Renal pelvis (tissue), 1 donor: ENCODE measurements at regions not wholly inside any gene's neighbourhood (a gene's known extent, or its start where the extent isn't known, plus 50 kb on each side); places are given as distances from the start of the nearest gene placed in this dataset.
A peak's percentile ranks its signal among the peaks of the same experiment; 100 is the strongest.

Experiments
- DNase-seq: peaks from one replicate; pipeline ENCODE4 v3.0.0-alpha.2; 2013

DNA sequence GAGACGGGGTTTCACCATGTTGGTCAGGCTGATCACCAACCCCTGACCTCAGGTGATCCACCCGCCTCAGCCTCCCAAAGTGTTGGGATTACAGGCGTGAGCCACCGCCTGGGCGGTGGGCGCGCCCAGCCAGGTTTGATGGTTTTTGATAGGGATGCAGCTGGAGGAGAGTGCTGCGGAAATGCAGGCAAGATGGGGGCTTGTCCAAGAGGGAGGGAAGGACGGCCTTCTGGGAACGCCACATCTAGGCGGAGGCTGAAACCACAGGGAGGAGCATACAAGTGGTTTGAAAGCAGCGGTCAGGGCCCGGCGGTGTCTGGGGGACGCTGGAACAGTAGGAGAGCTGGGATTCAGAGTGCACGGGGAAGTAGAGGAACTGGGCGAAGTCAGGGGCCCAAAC is 134.6 kb downstream of the VRK1 start:
- DNase-seq: no peak

DNA sequence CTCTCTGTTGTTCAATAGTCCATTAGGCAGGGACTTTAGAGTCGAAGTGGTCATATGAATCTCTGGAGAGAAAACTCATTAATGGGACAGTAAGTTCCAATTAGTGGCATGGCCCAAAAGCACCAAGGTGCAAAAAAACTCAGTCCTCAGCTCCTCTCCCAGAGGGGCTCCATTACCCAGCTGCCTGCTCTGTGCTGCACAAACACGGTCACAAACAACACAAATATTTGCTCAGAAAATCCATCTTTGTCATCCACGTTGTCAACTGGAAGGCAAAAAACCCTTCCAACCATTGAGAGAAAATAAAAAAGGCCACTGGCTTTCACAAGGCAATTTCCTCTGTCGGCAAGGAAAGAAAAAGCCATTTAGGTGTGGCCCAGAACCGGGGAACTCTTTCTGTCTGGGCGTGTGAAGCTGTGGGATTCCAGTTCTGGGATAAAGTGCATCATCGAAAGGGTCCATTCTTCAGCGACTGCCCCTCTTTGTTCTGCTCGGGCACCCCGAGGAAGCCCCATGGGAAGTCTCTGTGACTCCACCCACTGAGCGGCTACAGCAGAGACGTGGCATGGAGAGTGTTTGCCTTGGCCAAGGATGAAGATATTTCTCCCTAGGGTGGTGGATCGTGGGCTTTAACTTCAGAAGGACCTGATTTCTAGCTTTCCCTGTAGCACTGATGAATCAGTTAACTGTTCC is 137.6 kb downstream of the VRK1 start:
- no peak for DNase-seq

DNA sequence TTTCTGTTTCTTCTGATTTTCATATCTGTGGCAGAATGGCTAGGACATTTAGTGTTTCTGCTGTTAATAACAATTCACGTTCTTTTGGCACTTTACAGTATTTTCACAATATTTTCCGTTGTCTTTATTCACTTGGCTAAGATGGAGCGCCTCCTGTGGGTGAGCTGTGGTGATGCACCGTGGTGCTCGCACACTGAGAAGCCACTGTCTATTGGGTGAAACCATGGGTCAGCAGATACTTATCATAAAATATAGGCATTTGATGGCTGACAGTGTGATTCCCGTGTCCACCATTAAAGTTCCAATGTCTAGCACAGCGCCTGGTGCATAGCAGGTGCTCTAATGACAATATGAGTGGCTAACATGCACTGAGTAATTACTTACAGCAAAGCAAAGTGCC is 141.8 kb downstream of the VRK1 start:
- no peak for DNase-seq

DNA sequence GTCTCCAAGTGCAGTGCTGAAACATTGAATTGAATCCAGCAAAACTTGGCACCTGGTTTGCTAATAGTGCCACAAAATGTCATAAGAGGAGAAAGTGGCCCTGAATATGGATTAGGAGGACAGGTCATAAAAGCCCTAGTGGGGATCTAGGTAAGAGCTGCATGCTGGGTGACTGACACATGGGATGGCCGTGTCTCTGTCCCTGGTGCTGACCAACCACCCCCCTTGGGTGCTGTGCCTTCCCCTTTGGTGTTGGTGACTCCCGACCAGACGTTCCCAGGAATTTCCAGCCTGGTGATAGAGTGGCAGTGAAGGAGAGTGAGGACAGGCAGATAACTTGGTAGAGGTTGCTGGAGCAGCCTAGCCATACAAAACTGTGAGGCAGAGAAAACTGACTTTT is 142.8 kb downstream of the VRK1 start:
- DNase-seq: peak; percentile 4

DNA sequence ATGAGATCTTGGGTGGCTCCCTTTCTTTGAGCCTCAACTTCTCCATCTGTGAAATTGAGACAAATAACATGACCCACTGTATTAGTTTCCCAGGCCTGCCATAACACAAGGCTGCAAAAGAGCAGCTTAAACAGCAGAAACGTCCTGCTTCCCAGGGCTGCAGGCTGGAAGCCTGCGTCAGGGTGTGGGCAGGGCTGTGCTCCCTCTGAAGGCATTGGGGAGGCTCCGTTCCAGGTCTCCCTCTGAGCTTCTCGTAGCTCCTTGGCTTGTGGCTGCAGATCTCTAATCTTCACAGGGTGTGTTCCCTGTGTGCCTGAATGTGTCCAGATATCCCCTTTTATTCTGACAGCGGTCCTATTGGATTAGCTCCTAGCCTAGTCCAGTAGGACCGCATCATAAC is 147.1 kb downstream of the VRK1 start:
- no peak for DNase-seq

DNA sequence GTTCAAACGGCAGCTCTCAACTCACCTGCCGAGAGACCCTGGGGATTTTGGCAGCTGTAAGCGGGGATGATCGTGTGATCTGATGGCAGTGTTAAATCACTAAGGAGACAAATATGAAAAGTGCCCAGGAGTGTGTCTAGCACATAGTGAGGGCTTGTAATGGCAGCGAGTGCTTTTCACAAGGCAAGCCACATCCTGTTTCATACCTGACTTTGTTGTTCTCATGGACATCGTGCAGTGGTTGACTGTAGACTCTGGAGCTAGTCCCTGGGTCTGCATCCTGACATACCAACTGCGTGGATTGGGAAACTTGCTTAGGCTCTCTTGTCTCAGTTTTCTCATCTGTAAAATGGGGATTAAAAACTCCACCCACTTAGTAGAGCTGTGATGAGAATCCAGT is 148.5 kb downstream of the VRK1 start:
- DNase-seq: no peak

DNA sequence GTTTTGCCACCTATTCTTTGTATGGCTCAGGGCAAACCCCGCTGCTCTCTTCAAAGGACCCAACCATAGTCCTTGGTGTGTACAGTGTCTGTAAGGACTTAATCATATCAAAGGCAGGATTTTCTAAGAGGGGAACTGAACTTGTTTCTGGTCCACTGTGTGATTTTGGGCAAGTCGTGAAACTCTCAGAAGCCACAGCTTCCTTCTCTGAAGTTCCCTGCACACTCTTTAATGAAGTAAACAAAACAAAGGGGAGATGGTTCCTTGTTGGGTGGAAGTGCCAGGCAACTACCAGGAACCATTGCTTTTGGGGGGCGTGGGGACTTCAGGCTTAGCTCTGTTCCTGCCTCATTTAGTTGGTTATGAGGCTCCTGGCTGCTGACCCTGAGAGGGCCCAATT is 152.4 kb downstream of the VRK1 start:
- no peak for DNase-seq

DNA sequence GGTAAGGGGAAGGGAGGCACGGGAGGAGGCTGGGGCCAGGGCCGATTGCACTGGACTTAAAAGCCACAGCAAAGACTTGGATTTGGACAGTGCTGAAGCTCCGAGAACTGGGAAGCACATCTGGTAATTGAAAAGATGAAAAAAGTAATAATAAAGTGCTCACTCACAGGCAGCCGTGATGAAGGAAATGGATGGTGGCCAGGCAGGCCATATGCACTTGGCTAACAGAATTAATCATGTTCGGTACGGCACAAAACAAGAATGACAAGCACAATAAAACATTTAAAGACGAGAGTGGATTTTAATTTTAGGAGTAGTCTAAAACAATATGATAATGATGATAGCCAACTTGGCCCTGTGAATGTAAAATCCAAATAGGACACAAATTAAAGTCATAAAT is 154.3 kb downstream of the VRK1 start:
- no peak for DNase-seq

DNA sequence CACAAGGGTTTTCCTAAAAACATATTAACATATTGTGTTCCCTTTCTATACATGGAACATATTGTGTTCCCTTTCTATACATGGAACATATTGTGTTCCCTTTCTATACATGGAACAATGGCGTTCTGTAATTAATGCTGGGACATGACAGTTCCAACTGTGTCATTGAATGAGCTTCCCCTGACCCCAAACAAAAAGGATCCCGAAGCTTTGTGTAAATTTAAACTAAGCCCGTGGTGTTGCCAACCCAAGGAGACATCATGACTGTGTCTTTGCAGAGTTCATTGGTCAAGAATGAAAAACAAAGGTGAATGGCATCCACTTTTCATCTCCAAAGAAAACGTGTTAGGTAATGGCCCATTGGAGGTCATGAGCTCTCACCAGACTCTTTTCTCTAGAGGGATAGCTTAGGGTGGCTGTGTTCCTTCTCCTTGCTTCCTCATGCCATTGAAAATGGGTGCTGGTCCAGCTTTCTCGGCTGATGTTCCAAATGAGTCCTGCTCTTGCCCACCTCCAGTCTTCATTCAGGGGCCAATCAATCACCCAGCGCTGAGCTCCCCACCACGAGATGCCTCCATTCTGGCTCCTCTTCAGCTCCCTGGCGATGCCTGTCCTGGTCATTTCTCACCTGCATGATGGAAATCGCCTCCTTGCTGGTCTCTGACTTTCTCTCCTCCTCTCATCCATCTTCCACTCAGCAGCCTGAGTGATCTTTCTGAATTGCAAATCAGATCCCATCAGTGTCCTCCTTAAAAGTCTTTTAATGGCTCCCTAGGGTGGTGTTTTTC is 156.1 kb downstream of the VRK1 start:
- DNase-seq: no peak

DNA sequence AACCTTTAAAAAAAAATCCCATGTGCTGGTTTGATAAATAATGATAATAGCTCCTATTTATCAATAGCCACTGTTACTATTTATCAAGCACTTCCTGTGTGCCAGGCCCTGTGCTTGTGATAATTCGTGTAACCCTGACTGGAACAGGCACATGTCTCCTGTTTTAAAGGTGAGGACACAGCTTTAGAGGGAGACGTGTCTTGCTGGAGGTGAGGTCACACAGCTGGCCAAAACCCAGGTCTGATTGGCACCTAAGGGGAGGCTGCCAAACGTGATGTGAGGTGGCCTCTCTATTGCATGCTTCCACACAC is 156.6 kb downstream of the VRK1 start:
- DNase-seq: no peak

DNA sequence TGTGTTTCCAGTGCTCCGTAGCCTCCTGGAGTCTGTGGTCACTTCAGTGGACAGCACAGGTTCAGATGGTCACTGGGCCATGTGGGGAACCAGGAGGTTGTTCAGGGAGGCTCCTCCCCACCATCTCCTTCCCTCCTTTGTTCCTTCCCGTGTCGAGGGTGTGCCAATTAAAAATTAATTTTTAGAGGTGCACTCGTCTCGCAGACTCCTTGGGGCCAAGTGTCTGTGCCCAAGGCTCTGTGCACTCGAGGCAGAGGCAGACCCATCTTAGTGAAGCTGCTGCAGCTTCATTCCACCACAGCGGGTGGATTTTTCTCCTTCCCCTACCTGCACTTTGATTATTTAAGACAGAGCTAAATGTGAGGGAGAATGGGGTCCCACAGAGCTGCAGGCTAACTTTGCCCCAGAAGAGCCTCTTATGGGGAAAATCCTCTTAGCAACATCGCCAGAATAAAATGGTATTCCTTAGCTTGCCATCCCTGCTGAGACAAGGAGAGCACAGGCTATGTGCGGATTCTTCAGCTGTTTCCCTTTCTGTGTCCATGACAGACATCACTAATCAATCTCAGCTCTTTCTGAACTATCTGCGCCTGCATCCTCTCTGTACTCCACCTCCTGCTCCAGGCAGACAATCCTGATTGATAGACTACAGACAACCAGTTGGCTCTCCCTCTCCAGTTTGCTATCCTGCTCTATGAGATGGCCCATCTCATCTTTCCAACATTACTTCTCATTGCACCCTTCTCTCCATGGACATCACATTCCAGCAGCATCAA is 159.5 kb downstream of the VRK1 start:
- DNase-seq: no peak

DNA sequence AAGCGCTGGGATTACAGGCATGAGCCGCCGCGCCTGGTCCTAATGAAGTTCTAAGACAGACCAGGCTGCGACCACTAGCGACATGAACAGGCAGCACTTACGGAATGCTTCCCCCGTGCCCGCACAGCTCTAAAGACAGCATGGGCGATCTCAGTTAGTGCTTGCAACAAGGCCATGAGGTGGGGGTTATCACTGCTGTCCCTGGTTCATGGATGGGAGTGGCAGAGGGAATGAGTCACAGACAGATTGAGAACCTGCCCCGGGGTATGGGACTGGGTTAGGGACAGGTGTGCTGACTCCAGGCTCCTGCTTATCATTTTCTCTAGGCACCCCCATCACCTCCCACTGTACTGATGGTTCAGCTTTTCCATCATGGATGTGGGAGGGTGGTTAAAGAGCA is 160.9 kb downstream of the VRK1 start:
- no peak for DNase-seq

DNA sequence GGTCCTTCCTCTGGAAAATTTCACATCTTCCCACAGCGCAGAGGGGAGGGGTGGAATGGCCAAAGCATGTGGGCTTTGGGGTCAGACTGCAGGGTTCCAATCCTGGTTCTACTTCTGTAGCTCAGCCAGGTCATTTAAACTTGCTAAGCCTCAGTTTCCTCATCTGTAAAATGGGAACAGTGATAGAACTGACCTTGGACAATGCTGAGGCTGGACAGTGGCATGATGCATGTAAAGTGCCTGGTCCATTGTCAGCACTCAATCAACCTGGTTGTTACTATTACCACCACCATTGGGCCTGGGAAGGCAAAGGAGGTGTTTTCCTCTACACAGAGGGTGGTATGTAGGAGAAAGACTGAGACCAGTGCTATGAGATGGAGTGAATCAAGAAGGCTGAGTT is 162.8 kb downstream of the VRK1 start:
- DNase-seq: no peak

DNA sequence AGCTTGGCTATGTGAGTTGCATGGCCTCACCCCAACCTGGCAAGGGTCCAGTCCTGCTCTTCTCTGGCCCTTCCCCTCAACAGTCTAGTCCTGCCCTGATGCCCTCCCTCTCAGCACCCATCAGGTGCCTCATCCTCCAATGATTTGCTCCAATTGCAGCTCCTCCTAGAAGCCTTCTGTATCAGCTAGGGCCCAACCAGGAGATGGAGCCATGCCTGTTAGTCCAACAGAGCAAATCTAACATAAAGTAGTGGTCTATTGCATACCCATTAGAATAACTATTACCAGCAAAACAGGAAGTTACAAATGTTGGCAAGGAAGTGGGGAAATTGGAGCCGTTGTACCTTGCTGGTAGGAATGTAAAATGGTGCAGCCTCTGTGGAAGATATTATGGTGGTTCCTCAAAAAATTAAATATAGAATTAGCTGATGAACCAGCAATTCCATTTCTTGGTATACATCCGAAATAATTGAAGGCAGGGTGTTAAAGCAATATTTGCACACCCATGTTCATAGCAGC is 163.5 kb downstream of the VRK1 start:
- no peak for DNase-seq

DNA sequence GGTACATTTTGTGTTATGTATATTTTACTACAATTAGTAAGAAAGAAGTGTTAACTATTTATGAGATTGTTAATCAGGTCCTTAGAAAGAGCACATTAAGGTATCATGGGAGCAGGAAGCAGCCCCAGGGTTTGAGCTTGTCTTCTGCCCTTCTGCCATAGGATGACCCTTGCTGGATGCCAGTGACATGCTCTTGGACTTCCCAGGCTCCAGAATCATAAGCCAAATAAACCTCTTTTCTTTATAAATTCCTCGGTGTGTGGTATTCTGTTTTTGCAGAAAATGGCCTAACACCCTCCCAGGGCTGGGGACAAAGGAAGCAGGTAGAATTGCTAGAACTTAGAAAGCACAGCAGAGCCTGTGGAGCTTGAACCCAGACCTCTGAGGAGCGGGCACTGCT is 164.7 kb downstream of the VRK1 start:
- DNase-seq: no peak

DNA sequence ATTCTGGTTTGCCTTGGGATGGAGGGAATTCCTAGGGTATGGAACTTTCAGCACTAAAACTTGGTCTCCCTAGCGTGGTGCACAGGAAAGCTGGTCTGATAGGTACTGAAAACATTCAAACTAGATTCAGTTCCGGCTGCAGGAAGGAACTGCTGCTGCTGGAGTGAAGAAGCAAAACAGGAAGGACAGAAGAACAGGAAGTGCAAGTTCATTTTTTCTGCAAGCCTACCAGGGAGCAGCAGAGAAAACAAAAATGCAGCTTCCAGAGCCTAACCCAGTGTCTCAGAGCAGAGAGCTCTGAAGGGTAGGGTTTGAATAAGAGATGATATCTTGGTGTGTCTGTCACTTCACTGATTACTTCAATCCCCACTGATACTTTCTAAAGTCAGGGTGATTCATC is 165.2 kb downstream of the VRK1 start:
- no peak for DNase-seq

DNA sequence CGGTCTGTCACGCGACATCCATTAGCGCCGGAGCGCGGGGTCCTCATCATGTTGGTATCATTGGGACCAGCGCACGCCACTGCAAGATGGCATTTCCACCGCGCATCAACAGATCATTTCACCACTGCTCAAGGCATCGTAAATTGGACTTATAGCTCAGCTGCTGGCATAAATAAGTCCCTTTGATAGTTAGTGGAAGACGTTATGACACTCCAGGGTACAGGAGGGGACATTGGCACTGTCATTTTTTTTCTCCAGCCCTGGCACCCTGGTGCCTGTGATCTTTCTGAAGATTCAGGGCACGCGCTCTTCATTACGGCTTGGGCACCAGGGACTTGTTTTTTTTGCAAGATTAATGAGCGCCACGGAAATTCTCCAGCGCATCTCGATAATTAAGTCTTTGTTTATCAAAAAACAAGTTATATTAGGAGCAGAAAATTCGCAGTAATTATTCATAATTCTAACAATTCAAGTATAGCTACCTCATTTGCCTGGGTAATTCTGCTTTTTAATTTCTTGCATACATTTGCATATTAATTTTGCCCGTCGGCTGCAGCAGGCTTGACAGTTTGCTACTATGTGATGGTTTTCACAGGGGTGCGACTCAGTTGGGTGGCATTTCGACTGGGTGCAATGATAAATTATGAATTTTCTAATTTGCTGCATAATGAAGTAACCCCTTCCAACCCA is 167.7 kb downstream of the VRK1 start:
- DNase-seq: no peak

DNA sequence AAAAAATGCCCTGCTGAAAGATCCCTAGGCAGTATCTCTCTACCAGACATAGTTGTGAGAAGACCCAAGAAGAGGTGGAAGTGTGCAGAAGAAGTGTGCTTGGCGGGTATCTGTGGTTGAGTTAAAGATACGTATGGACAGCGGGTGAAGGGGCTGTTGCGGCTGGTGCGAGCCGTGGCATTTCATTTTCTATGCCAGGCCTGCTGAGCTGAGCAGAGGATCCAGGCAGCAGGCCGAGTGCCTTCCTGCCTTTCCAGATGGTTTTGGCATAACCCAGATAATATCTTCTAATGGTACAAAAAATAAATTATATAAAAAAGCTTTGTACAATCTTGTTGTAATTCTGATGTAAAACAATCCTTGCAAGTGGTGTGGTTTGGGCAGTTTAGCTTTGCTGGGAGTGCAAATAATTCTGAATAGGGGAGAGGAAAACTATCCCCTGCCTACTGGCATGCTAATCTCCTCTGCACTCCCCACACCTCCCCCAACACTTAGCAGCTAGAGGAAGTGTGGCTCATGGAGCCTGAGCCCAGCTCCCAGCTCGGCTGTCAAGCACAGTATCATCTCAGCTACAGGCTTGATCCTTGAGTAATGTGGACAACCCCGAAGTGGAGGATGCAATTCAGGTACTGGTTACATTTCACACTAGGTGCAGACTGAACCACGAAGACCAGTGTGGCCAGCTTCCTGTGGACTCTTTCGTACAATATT is 168.9 kb downstream of the VRK1 start:
- DNase-seq: no peak

DNA sequence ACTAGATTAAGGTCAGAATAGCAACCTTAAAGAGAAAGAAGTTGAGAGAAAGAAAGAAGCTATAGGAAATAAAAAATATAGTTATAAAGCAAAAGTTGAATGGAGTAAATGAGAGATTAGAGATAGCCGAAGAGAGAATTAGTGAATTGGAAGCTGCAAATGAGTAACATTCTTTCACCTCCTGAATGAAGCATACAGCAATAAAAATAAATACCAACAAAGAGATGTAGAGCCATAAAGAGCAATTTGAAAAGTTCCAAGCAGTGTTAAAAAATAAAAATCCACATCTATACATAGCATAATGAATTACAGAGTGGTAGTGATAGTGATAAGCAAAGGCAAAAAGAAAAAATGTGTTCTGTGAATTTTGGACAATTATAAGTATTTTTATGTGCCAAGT is 177.9 kb downstream of the VRK1 start:
- no peak for DNase-seq

DNA sequence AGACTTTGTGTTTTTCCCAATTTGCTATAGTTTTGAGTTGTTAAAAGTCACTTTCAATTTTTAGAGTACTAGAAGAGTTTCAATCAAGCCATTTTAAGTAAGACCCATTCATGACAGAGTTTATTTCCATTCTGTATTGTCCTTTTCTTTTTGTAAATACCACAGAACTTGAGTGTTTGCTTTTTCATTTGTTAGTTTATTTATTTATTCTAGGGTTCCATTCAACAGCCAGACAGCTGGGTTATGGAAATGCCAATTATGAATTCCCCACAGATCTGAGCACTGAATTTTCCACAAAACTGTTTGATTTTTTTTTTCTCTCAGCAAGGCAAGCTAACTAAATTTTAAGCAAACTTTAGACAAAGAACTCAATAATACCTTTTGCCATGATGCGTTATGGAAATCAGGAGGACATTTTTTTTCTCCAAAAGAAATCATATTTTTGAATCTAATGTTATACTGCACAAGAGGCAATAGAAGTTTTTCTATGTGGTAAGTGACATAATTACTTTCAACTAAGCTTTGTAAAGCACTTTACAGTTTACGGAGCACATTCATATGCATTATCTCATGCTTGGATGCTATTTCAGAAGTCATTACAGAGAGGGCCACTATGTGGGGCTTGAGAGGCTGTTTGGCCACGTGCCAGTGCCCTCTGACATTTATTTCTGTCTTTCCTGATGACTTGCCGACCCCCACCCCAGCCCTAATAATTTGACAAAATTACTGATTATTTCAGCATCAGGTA is 181.5 kb downstream of the VRK1 start:
- no peak for DNase-seq

DNA sequence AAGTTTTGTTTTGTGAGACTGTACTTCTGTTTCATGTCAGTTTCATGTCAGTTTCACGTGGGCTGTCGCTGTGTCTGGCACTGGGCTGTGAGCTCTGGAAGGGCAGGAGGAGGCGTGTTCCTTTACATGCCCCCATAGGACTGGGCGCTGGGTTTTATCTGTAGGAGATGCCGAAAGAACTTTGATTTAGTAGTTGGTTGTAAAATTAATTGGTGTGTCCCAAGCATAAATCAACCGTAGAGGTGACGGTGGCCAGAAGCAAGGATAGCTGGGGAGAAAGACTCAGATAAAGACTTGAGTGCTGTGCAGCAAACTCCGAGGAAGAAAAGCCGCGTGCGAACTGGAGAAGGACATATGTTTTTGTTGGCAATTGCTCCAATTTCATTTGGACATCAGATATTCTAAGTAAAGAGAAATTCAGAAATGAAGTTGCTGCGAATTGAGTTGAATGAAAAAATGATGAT is 182.5 kb downstream of the VRK1 start:
- DNase-seq: peak; percentile 79
